NCI-H2227 treated with DMSO at 0.1 percent for 48 hours (cell line): ENCODE measurements at regions not wholly inside any gene's neighbourhood (a gene's known extent, or its start where the extent isn't known, plus 50 kb on each side); places are given as distances from the start of the nearest gene placed in this dataset.

Experiments used
- DNase-seq: peaks from one replicate; lab custom pipeline; 2025; lab: John Stamatoyannopoulos, UW

DNA sequence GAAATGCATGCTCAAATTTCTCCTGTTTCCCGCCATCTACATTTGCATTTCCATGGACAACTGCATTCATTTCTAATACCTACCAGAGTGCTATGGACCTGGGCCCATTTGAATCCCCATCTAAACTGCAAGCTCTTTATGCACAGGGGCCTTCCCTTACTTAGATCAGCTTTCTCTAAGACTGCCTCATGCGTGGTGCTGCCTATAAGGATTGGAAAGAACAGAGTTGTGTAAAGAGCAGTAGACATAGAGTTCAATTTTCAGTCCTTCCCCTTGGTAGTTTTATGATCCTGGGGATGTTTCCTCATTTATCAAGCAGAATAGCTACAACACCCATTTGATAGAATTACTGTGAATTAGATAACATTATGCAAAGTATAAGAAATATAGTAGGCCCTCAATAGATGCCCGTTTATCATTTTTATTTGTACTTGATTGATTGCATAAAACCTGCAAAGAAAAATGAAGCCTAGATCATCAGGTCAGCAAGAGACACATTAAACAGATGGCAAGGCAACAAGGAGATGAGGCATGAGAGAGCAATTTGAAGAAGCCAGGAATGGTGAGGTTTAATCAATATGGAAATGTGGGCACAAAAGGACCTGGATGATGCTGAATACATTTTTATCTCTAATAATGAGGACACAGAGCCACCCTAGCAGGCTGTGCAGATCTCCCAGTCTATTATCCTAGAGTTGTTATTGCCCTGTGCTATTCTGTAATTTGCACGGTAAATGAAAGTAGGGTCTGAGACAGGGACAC is 359.7 kb downstream of the FAM181B start:
- no peak for DNase-seq

DNA sequence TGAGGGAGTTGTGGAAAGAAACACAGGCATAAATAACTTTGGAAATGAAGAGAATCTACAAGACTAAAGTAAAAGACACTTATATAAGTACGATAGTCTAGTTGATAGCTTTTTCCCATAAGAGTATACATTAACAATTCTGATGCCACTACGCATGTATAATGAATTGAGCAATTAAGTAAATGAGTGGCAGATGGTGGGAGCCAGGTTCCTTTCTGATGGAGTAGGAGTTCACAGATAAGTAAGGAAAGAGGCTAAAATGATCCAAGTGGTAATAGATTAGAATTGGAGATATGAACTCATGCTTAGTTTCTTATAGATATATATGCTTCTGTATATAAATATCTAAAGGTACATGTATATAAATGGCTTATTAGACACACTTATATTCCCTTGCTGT is 368.3 kb downstream of the FAM181B start:
- no peak for DNase-seq

DNA sequence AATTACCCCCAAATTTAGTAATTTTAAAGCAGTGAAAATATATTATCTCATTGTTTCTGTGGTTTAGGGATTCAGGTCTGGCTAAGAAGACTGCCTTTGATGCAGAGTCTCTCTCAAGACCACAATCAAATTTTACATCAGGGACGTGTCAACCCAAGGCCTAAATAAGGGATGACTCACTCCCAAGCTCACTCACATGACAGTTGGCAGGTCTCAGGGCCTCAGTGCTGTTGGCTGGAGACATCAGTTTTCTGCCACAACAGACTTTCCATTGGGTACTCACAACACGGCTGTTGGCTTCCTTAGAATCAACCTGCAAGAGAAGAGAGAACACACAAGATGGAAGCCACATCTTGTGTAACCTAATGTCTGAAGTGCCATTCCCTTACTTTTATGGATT is 377.3 kb downstream of the FAM181B start:
- no peak for DNase-seq

DNA sequence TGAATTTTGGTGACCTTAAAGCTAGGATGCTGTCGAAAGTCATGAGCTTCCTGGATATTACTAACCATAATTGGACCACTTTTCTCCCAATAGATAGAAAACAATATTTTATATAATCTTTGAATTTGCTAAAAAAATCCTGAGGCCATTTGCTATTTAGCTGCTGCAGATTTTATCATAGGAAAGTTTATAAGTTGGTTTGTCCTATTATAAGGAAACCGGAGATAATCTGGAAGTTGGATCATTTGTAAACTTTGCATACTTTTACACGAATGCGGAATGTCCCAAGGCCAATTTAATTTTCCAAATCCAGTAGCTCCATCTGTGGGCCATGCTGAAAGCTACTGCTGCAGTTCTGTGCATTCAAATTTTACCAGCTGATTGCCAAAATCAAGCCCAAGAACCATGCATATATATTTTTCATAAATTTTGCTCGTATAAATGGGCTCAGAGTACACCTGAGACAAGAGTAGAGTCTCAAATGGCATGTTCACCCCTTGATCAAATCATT is 378.3 kb downstream of the FAM181B start:
- no peak for DNase-seq

DNA sequence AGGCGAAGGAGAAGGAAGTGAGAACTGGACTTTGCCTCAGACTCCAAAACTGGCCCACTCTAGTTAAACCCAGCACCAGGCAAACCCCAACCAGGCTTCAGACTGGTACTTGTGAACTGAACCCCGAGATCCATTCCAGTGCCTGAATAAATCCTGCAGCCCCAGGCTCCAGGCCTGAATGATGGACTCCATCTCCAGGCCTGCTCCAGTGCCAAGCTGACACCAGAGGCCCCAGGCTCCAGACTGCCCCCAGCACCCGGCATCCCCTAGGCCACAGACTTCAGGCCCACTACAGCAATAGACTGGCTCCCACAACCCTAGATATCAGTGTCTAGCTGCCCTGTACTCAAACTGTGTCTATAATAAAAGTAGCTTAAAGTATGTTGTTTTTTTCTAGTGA is 406.8 kb downstream of the FAM181B start:
- DNase-seq: no peak

DNA sequence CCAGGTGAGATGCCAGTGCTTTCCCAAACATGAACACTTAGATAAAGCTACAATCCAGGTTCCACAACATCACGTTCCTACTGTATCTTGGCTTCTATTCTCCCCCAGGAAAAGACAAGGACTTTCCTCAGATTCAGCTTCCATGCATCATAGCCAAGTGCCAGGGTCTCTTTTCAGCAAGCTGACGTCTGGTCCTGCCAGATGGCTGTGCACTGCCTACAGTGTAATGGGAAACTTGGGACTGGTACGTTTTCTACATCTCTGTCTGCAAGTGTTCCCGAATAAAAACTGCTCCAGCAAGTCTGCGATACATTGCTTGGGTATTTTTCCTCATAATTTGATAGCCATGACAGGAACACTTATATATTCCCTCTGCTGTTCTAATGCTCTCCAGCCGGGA is 412.5 kb downstream of the FAM181B start:
- no peak for DNase-seq

DNA sequence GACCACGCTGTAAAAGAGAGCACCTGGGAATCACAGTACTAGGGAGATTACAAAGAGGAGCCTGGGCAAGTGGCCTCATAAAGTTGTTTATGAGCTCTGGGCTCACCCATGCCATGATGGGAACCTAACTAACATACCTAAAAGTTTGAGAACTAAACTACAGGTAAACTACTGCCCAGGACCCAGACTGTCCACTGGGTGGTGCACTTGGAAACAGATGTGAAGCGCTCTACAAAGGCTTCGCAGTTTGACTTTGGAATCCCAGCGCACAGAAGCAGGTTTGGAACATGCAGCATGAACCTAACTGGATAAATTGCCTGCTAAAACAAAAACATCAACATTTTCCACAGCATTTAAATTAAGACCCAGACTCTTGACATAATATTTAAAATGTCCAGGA is 418.6 kb downstream of the FAM181B start:
- DNase-seq: no peak

DNA sequence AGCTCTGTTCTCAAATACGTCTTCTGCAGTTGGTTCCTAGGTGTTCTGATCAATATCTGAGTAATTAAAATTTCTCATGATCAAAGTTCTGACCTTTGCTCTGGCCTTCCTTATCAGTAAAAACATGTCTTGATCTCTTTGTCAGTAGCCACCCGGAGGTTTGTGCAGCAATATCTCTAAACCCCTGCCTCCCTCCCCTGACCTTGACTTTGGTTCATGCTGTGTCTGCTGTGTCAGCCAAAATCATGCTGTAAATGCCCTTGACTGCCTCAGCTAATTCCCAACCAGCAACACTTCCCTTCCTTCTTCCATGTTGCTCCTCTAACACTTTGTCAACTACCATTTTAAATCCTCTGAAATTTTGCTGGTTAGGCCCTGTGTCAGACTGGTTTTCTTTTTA is 424.7 kb downstream of the FAM181B start:
- DNase-seq: no peak

DNA sequence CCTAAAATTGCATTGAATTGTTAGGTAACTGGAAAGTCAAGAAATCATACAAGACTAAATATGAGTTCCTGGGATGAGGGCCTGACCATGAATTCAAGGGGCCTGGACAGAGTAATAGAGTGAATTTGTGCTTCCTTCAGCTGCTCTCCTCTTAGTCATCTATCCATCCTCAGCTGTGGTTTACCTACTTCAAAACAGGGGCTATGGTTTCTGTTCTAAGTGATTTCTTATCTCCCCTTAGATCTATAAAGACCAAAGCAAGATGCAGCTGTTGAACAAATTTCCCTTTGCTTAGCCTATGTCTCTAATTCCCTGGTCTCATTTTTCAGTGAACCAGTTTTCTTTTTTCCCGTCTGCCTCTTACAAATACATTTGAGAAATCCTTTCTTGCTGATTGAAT is 428.5 kb downstream of the FAM181B start:
- DNase-seq: no peak

DNA sequence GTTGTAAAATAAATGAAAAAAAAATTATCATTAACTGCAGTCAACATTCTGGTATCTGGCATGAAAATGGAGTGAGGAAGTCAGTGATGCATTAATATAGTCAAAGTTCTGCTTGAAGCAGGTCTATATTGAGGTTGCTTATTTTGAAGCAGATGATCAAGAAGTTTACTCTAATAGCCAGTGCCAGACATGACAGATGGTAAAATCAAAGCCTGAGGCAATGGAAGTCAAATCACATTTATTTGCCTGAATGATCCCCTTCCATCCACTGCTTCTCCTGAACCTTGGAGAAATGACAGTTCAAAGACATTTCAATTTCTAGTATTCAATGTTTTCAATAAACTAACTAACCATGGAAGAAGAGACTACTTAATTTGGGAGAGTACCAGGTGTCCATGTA is 430.0 kb downstream of the FAM181B start:
- no peak for DNase-seq

DNA sequence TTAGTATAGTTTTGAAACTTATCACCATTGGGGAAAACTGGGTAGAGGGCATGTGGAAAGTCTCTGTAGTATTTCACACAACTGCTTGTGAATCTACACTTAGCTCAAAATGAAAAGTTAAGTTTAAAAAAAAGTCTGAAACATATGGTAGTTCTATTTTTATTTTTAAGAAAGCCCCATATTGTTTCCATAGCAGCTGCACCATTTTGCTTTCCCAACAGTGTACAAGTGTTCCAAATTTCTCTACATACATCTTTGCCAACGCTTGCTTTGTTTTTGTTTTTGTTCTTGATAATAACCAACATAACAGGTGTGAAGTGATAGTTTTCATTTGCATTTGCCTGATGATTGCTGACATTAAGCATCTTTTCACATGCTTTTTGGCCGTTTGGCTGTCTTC is 445.2 kb downstream of the FAM181B start:
- DNase-seq: no peak

DNA sequence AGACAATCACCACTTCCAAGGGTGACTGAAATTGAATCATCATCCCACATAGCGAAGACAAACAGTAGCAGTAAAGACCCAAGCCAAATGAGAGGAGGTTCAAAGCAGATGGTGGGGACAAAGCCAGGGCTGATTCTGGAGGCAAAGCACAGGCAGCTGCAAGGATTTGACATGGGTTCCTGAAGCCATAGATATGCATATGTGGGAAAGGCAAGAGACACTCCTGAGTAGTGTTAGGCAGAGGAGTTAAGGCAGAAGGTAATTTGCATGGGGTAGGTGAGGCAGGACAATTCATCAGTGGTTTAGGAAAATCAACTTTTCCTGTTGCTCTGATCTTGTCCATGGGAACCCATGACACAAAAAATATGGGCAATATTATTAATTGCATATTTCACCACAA is 462.8 kb downstream of the FAM181B start:
- DNase-seq: no peak

DNA sequence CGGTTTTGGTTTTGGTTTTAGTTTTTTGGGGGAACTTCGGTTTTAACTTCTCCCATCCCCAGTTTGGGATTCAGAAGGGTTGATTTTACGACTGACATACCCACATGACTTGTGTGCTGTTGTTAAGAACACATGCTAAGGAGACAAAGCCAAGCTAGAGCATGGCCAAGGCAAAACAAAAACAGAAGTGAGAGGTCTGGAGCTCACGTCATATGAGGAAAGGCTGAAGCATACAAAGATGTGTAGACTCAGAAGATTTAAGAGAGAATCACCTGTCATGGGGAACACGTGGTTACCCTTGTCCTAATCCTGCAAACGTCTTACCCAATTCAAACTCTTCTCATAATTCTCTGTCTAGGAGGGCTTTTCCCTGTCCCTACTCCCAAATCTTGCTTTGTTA is 465.0 kb downstream of the FAM181B start:
- no peak for DNase-seq

DNA sequence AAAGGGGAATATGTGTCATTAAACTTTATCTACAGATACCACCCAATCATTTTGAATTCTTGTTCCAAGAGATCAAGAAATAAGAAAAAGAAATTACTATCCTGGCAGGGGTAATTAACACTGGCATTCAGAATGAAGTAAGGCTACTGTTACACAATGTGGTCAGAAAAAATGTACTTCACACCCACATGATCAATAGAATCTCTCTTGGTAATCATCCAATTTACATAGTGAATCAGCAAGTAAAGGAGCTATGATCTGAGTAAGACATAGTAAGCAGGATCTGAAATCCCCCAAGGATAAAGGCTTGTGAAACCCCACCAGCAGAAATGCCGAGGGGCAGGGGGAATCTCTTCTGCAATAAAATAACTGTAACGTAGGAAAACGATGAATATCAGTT is 466.5 kb downstream of the FAM181B start:
- DNase-seq: no peak

DNA sequence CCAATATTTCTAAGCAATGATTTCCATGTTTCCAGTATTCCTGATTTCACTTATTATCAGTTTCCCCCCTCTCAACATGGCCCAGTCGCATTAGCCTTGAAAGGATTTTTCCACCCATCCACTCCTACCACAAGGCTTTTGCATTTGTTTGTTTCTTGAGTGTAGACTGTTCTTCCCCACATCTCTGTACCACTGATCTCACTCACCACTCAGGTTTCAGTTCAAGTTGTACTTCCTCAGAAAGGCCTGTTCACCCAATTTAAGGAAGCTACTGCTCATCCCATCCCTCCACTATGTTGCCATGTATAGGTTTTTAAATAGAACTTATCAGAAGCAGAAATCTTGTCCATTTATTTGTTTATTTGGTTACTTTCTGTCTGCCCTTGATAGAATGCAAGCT is 472.3 kb downstream of the FAM181B start:
- no peak for DNase-seq

DNA sequence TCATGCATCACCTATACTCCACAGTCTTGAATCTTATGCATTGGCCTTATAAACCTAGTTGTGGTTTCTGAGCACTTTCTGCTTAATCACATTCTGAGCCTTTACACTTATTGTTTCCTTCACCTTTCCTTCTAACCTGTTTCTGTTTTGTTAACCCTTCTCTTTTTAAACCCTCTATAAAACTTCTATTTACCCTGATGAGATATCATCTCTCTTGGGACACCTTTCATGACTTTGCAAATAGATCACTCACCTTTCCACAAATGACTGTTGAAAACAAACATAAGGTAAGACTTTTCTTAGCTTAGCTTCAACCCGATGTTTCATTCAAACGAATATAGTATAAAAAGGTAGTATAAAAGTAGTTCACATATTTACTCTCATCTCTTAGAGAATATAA is 483.6 kb downstream of the FAM181B start:
- no peak for DNase-seq

DNA sequence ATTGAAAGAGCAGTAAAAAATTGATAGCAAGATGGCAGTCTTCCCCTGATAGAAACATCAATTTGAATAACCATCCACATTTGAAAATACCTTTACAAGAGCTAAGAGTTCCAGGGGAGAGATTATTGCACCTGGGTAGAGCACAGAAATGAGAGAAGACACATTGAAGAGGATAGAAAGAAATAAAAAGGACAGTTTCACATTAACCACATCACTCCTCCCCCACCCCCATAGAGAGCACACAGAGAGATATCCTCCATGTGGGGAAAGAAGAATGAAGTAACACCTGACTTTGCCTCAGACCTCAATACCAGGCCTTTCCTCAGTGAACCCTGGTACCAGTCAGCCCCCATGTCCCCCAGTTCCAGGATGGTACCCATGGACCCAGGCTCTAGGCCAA is 486.7 kb downstream of the FAM181B start:
- DNase-seq: no peak

DNA sequence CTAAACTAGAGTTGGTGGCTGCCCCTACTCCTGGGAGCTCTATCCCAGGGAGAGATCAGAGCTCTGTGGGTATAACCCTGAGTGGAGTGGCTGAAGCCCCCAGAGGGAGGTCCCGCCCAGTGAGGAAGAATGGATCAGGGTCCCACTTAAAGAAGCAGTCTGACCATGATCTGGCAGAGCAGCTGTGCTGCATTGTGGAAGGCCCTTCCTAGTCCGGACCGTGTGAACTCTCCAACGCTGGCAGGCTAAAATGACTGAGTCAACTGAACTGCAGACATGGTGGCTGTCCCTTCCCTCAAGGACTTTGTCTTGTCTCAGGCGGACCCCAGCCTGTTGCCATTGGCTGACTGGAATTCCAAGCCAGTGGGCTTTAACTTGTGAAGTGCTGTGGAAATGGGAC is 494.2 kb downstream of the FAM181B start:
- DNase-seq: no peak

DNA sequence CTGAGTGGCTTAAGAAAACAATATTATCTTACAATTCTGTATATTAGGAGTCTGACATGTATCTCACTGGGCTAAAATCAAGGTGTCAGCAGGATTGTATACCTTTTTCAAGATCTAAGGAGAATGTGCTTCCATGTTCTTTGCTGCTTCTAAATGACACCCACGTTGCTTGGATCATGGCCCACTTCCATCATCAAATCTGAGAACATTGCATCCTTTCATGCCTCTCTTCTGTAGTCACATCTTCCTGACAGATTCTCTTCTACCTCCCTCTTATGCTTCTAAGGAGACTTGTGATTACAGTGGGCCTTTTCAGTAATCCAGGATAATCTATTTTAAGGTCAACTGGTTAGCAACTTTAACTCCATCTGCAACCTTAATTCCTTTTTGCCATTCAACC is 499.4 kb downstream of the FAM181B start:
- no peak for DNase-seq

DNA sequence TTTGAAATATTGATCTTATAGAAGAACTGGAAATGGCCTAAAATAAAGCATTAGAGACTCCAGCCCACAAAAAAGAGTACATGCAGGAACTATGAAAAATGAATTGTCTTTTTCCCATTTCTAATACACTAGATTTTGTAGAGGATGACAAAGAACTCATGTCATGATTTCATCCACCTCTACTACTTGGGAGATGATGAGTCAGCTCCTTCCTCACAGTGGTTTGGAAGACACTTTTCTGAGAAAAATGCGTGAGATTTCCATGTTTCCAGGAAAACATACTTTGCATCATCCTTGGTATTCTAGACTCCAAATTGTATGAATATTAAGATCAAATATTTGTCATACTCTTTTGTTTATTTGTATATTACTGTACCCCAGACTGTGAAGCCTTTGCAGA is 500.5 kb downstream of the FAM181B start:
- DNase-seq: no peak

DNA sequence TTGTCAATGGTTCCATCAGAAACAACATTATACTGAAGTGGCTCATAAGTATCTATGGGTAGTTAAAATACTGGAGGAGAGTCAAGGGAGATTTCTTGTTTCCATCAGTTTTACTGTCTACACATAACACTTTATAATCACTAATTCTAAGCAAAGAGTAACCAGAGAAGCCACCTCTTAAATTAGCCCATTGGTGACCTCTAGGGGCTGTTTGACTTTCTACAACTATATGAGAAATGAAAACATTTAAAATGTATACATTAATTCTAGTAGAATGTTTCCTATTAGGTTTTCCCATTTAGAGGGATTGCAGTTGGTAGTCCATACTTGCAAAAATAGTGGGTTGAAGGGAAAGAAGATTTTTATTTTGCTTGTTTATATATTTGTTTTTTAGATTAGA is 504.3 kb downstream of the FAM181B start:
- DNase-seq: no peak

DNA sequence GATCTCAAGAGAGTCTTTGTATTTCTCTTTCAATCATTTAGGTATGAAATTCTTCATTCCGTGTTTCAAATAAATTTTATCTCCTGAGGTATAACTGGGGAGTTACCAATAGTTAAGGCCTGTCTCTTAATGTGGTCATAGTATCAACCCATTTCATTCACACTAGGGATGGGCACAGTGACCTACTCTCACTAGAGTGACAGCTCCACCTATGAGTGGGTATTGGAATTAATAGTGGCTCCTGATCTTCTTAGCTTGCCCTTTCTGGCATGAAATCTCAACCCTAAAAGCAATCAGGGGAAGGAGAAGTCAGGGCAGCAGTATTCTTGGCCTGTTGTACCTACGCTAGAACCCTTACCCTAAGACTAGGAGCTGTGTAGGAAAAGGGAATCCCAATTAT is 507.7 kb downstream of the FAM181B start:
- no peak for DNase-seq

DNA sequence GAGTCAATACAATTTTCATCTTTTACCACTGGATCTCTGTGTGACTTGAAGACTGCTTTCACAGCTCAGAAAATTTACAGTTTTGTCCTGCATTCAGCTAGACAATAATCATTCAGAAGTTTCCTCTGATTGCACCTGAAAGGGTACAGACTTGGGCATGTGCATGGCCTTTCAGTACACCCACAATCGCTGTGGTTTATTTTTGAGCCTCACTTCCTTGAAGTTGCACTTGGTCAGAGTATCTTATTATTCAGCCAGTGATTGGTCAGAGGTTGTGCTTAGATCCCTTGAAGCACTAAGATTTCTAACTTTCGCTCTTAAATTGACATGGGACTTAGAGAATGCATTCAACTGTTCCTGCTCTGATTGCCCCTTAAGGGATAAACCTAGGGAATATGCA is 508.2 kb downstream of the FAM181B start:
- no peak for DNase-seq

DNA sequence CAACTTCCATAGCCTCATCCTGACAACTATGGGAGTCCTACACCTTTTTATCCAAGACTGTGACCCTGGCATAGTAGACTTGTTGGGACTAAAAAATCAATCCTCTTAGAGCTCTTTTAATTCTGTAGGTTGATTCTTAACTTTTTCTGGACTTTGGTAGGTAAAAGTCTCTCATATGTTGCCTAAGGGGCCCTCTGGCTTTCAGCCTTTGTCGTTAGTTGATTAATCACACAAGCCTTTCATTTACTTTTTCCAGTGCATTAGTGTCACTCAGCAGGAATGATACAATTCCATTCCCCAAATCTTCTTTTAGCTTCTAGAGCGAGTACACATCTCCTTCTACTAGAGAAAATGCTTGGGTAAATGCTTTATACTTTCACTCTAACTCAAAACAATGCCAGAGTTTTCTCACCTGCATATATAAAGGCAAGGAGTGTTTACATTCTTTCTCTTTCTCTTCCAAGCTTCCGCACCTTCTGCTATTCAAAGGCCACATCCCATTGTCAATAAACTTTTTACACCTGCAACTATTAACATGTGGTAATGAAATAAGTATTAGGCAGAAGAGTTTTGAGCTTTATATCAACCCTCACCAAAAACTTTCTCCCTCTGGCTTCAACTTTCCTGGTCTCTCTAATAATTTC is 516.6 kb downstream of the FAM181B start:
- DNase-seq: no peak
